ENCODE measurements at regions not wholly inside any gene's neighbourhood (a gene's known extent, or its start where the extent isn't known, plus 50 kb on each side); places are given as distances from the start of the nearest gene placed in this dataset.

DNA sequence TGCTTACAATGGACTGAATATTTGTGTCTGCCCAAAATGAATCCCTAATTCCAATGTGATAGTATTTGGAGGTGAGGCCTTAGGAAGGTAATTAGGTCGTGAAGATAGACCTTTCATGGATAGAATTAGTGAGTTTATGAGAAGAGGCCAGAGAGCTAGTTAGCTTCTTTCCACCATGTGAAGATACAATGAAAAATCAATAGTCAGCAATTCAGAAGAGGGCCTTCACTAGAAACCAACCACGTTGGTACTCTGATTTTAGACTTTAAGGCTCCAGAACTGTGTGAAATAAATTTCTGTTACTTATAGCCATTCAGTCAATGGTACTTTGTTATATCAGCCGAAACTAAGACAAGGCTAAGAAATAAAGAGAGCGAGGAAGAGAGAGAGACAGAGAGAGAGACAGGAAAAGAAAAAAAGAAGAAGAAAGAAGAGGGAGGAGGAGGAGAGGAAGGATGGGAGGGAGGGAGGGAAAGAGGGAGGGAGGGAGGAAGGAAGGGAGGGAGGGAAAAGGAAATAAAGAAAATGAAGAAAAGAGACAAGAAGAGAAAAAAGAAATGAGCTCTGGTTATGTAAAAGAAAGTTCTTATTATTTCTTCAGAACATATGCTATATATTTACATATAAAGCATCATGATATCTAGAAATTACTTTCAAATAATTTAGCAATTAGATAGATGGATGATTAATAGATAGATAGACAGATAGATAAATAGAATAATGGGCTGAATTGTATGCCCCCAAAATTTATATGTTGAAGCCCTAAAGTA lies 1725.3 kb downstream of the EFNA5 start:
- no peaks in the 10 kb centered on the region for H3K23me2 ChIP-seq (ENCODE audit: insufficient read length, low read depth, low read length, poor library complexity, severe bottlenecking)
- no peak overlapping the region for H3K4me3 Mint-ChIP-seq
- H3K79me1 ChIP-seq (ENCODE audit: insufficient read depth, low read depth, low read length, poor library complexity, severe bottlenecking), result no peaks in the 10 kb centered on the region
- no peak overlapping the region for H3K9ac ChIP-seq (ENCODE audit: extremely low read depth, insufficient read length, low read length)
- no peak overlapping the region for H2BK120ac ChIP-seq (ENCODE audit: low read depth, low read length, poor library complexity, severe bottlenecking)
- no peaks in the 10 kb centered on the region for H3K36me3 Mint-ChIP-seq (ENCODE audit: insufficient read depth in 1 of 3, low read depth in 3 of 3)
- H3K9me3 ChIP-seq (ENCODE audit: control insufficient read depth, low read depth, low read length), result no peaks in the 10 kb centered on the region
- no peaks in the 10 kb centered on the region for H4K20me1 ChIP-seq (ENCODE audit: control insufficient read depth, insufficient read depth, insufficient read length)
- no peak overlapping the region for H2AFZ ChIP-seq (ENCODE audit: low read length)
- H2BK5ac ChIP-seq (ENCODE audit: insufficient read length, low read length), result no peak overlapping the region
- no peak overlapping the region for H3K4me2 ChIP-seq (ENCODE audit: insufficient read depth, insufficient read length, low read length)
- no peak overlapping the region for H3K27ac ChIP-seq (ENCODE audit: insufficient read length, low read depth, low read length)
- no peaks in the 10 kb centered on the region; the same call in 1 of the 2 replicates for H3K27me3 ChIP-seq (ENCODE audit: insufficient read depth, low read length)
- no peak overlapping the region for H4K91ac ChIP-seq (ENCODE audit: insufficient read length, low read depth, low read length)
- TF ChIP-seq CTCF (conservative IDR thresholded peaks at IDR 0.05), result no peak
- no peak for DNase-seq
- no CpG with 5 or more reads among the region's 4 CpGs for WGBS (ENCODE audit: extremely low coverage, insufficient read length, low lambda C conversion rate)
- H3T11ph ChIP-seq (ENCODE audit: low read length), result no peak overlapping the region
- no peak overlapping the region for H3K56ac ChIP-seq (ENCODE audit: insufficient read length, low read depth, low read length)
- no peak overlapping the region for H3K4ac ChIP-seq (ENCODE audit: low read depth, low read length)
- H4K8ac ChIP-seq (replicated peaks; ENCODE audit: insufficient read length, low read depth, low read length), result no peak overlapping the region
- no peaks in the 10 kb centered on the region; the same call in 1 of the 2 replicates for H3K4me1 ChIP-seq (ENCODE audit: insufficient read depth, low read length)
- H3K23ac ChIP-seq (ENCODE audit: insufficient read length, low read depth, low read length), result no peak overlapping the region
- H3K14ac ChIP-seq (ENCODE audit: insufficient read depth, low read length), result no peak overlapping the region
- no peak overlapping the region for H3K18ac ChIP-seq (ENCODE audit: insufficient read length, low read depth, low read length)
- H3K9me3 Mint-ChIP-seq, result no peaks in the 10 kb centered on the region; a peak in 2 of 5 replicates
- H2BK12ac ChIP-seq (ENCODE audit: insufficient read length, low read depth, low read length), result no peak overlapping the region
- H4K5ac ChIP-seq (ENCODE audit: insufficient read length, low read depth, low read length), result no peak overlapping the region
- H3K79me2 ChIP-seq (ENCODE audit: insufficient read depth, low read length), result no peaks in the 10 kb centered on the region
- no peak overlapping the region for H3K27ac Mint-ChIP-seq
- no peak overlapping the region for H2AK5ac ChIP-seq (ENCODE audit: insufficient read length, low read length)
- no peaks in the 10 kb centered on the region; the same call in 1 of the 2 replicates for H3K27me3 Mint-ChIP-seq (ENCODE audit: low read depth)
- peaks cover 11 to 12% of the 10 kb centered on the region in 2 experiments for H3K4me1 Mint-ChIP-seq
- H2BK15ac ChIP-seq (ENCODE audit: low read depth, low read length), result no peak overlapping the region
- H2BK20ac ChIP-seq (ENCODE audit: low read depth, low read length, poor library complexity, severe bottlenecking), result no peak overlapping the region
